Transverse colon (tissue), 3 donors: ENCODE measurements at regions not wholly inside any gene's neighbourhood (a gene's known extent, or its start where the extent isn't known, plus 50 kb on each side); places are given as distances from the start of the nearest gene placed in this dataset.

Experiments
- EP300 ChIP-seq: sonication (generic); formaldehyde crosslinking; IDR thresholded peaks from one replicate; pipeline ENCODE4 v1.6.1; 2017; ENCODE audit warnings: antibody characterized with exemption, low read depth
- POLR2A ChIP-seq: fragments of 450-650 bp; IDR thresholded peaks from one replicate; pipeline ENCODE4 v1.6.1; 2016; ENCODE audit warnings: antibody characterized with exemption, mild to moderate bottlenecking, moderate library complexity
- TF ChIP-seq, protein P1 (sequence below), 5 experiments: fragments of 200-600 bp in 3 of 5; fragments of 450-650 bp in 2 of 5; sonication (generic) in 3 of 5; IDR thresholded peaks; 1 replicate in 2 of 5; 2 replicates in 3 of 5; pipeline ENCODE4 v1.5.1; 2016 to 2017; ENCODE audit warnings: antibody characterized with exemption in 5 of 5, inconsistent platforms in 3 of 5, mild to moderate bottlenecking in 2 of 5, moderate library complexity in 1 of 5

DNA sequence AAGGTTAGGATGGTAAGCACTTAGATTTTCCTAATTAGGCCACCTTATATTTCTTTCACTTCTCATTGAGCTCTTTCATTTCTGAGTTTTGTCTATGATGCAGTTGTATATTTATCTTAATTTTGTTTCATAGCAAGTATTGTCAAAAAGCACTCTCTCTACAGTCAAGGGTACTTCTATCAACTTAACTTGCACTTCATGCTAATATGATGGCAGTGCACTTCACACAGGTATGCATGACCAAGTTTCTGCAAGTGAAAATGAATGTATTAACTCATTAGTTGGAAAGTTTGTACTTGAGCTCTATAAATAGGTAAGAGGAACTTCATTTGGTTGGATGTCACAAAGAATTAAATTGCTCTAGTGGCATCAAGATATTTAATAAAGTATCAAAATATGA lies 51.5 kb upstream of the CDH19 start:
- TF ChIP-seq POLR2A (no peak), EP300 (no peak)
- TF ChIP-seq, protein P1, sequence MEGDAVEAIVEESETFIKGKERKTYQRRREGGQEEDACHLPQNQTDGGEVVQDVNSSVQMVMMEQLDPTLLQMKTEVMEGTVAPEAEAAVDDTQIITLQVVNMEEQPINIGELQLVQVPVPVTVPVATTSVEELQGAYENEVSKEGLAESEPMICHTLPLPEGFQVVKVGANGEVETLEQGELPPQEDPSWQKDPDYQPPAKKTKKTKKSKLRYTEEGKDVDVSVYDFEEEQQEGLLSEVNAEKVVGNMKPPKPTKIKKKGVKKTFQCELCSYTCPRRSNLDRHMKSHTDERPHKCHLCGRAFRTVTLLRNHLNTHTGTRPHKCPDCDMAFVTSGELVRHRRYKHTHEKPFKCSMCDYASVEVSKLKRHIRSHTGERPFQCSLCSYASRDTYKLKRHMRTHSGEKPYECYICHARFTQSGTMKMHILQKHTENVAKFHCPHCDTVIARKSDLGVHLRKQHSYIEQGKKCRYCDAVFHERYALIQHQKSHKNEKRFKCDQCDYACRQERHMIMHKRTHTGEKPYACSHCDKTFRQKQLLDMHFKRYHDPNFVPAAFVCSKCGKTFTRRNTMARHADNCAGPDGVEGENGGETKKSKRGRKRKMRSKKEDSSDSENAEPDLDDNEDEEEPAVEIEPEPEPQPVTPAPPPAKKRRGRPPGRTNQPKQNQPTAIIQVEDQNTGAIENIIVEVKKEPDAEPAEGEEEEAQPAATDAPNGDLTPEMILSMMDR (IDR thresholded peaks at IDR 0.05) = no peak
